ENCODE measurements at regions not wholly inside any gene's neighbourhood (a gene's known extent, or its start where the extent isn't known, plus 50 kb on each side); places are given as distances from the start of the nearest gene placed in this dataset.
"Not testable (repeated sequence)": the region's sequence is repeated elsewhere in the genome, so short reads cannot be mapped to it uniquely, and the experiment has no call there.

GRCh38 chr7:65233409-65234034, 140.1 kb upstream of the ZNF92 start:
- WGBS, 2 experiments, result 88 to 89% methylated on average over 2 of the region's 2 CpGs
- Histone ChIP-seq H3K36me3 (ENCODE audit: control insufficient read depth, insufficient read depth, low read length) (no peaks in the 10 kb centered on the region), H3K9me3 (ENCODE audit: control insufficient read depth, low read length) (no peaks in the 10 kb centered on the region), H3K4me1 (ENCODE audit: control insufficient read depth, insufficient read depth, low read length) (no peaks in the 10 kb centered on the region), H3K27me3 (ENCODE audit: control insufficient read depth, insufficient read depth, low read length, poor library complexity, severe bottlenecking) (peaks cover 2% of the 10 kb centered on the region), H3K4me3 (ENCODE audit: insufficient read depth, low read depth, low read length) (no peak overlapping the region), H3K27ac (ENCODE audit: insufficient read depth, low read depth, low read length, poor library complexity, severe bottlenecking) (no peak overlapping the region)

- no peaks in the 10 kb centered on the region for H3K9me3 ChIP-seq (ENCODE audit: control insufficient read depth, low read length)
- no peaks in the 10 kb centered on the region for H3K4me1 ChIP-seq (ENCODE audit: control insufficient read depth, insufficient read depth, low read length)
- H3K4me3 ChIP-seq (ENCODE audit: insufficient read depth, low read depth, low read length), result no peak overlapping the region
- no peaks in the 10 kb centered on the region for H3K27me3 ChIP-seq (ENCODE audit: control insufficient read depth, insufficient read depth, low read length, poor library complexity, severe bottlenecking)
- H3K27ac ChIP-seq (ENCODE audit: insufficient read depth, low read depth, low read length, poor library complexity, severe bottlenecking), result no peak overlapping the region
- no peaks in the 10 kb centered on the region for H3K36me3 ChIP-seq (ENCODE audit: control insufficient read depth, insufficient read depth, low read length)
- WGBS, 2 experiments, result 85 to 100% methylated on average over 1 of the region's 1 CpG
Measured at GRCh38 chr7:65230231-65230630, 143.4 kb upstream of the ZNF92 start.

- Histone ChIP-seq H3K9me3 (ENCODE audit: control insufficient read depth, low read length) (no peaks in the 10 kb centered on the region), H3K4me3 (ENCODE audit: insufficient read depth, low read depth, low read length) (no peak overlapping the region), H3K4me1 (ENCODE audit: control insufficient read depth, insufficient read depth, low read length) (no peaks in the 10 kb centered on the region), H3K36me3 (ENCODE audit: control insufficient read depth, insufficient read depth, low read length) (no peaks in the 10 kb centered on the region), H3K27ac (ENCODE audit: insufficient read depth, low read depth, low read length, poor library complexity, severe bottlenecking) (no peak overlapping the region), H3K27me3 (ENCODE audit: control insufficient read depth, insufficient read depth, low read length, poor library complexity, severe bottlenecking) (no peaks in the 10 kb centered on the region)
- 87 to 90% methylated on average over 5 to 6 of the region's 6 CpGs for WGBS, 2 experiments
Measured at GRCh38 chr7:65225422-65226006, 148.1 kb upstream of the ZNF92 start.

- 93% methylated on average over 3 to 4 of the region's 4 CpGs for WGBS, 2 experiments
- H3K4me3 ChIP-seq (ENCODE audit: insufficient read depth, low read depth, low read length), result no peak overlapping the region
- H3K27me3 ChIP-seq (ENCODE audit: control insufficient read depth, insufficient read depth, low read length, poor library complexity, severe bottlenecking), result no peaks in the 10 kb centered on the region
- no peaks in the 10 kb centered on the region for H3K9me3 ChIP-seq (ENCODE audit: control insufficient read depth, low read length)
- H3K27ac ChIP-seq (ENCODE audit: insufficient read depth, low read depth, low read length, poor library complexity, severe bottlenecking), result no peak overlapping the region
- no peaks in the 10 kb centered on the region for H3K4me1 ChIP-seq (ENCODE audit: control insufficient read depth, insufficient read depth, low read length)
- no peaks in the 10 kb centered on the region for H3K36me3 ChIP-seq (ENCODE audit: control insufficient read depth, insufficient read depth, low read length)
Measured at GRCh38 chr7:65222655-65223054, 151.0 kb upstream of the ZNF92 start.

GRCh38 chr7:65221683-65222082, 152.0 kb upstream of the ZNF92 start:
- no peaks in the 10 kb centered on the region for H3K27me3 ChIP-seq (ENCODE audit: control insufficient read depth, insufficient read depth, low read length, poor library complexity, severe bottlenecking)
- no peak overlapping the region for H3K4me3 ChIP-seq (ENCODE audit: insufficient read depth, low read depth, low read length)
- 87 to 95% methylated on average over 3 of the region's 3 CpGs for WGBS, 2 experiments
- no peaks in the 10 kb centered on the region for H3K4me1 ChIP-seq (ENCODE audit: control insufficient read depth, insufficient read depth, low read length)
- H3K36me3 ChIP-seq (ENCODE audit: control insufficient read depth, insufficient read depth, low read length), result no peaks in the 10 kb centered on the region
- no peaks in the 10 kb centered on the region for H3K9me3 ChIP-seq (ENCODE audit: control insufficient read depth, low read length)
- H3K27ac ChIP-seq (ENCODE audit: insufficient read depth, low read depth, low read length, poor library complexity, severe bottlenecking), result no peak overlapping the region

- no peaks in the 10 kb centered on the region for H3K36me3 ChIP-seq (ENCODE audit: control insufficient read depth, insufficient read depth, low read length)
- H3K27me3 ChIP-seq (ENCODE audit: control insufficient read depth, insufficient read depth, low read length, poor library complexity, severe bottlenecking), result no peaks in the 10 kb centered on the region
Measured at GRCh38 chr7:65219623-65220022, 154.0 kb upstream of the ZNF92 start.

GRCh38 chr7:65216469-65216868, 157.2 kb upstream of the ZNF92 start:
- no peak overlapping the region for H3K4me3 ChIP-seq (ENCODE audit: insufficient read depth, low read depth, low read length)
- WGBS, 2 experiments, result 22 to 23% methylated on average over 8 of the region's 8 CpGs
- H3K36me3 ChIP-seq (ENCODE audit: control insufficient read depth, insufficient read depth, low read length), result no peaks in the 10 kb centered on the region
- no peaks in the 10 kb centered on the region for H3K4me1 ChIP-seq (ENCODE audit: control insufficient read depth, insufficient read depth, low read length)
- no peaks in the 10 kb centered on the region for H3K27me3 ChIP-seq (ENCODE audit: control insufficient read depth, insufficient read depth, low read length, poor library complexity, severe bottlenecking)
- no peak overlapping the region for H3K27ac ChIP-seq (ENCODE audit: insufficient read depth, low read depth, low read length, poor library complexity, severe bottlenecking)
- H3K9me3 ChIP-seq (ENCODE audit: control insufficient read depth, low read length), result no peaks in the 10 kb centered on the region

More at GRCh38 chr7:65219623-65220022, 154.0 kb upstream of the ZNF92 start:
- no peaks in the 10 kb centered on the region for H3K9me3 ChIP-seq (ENCODE audit: control insufficient read depth, low read length)
- no peak overlapping the region for H3K27ac ChIP-seq (ENCODE audit: insufficient read depth, low read depth, low read length, poor library complexity, severe bottlenecking)
- no peak overlapping the region for H3K4me3 ChIP-seq (ENCODE audit: insufficient read depth, low read depth, low read length)
- H3K4me1 ChIP-seq (ENCODE audit: control insufficient read depth, insufficient read depth, low read length), result no peaks in the 10 kb centered on the region

- WGBS, 2 experiments, result 100% methylated on average over 1 of the region's 1 CpG
- not testable (repeated sequence) for H3K9me3 ChIP-seq (ENCODE audit: control insufficient read depth, low read length); H3K4me1 ChIP-seq (ENCODE audit: control insufficient read depth, insufficient read depth, low read length); H3K27ac ChIP-seq (ENCODE audit: insufficient read depth, low read depth, low read length, poor library complexity, severe bottlenecking); H3K4me3 ChIP-seq (ENCODE audit: insufficient read depth, low read depth, low read length); H3K27me3 ChIP-seq (ENCODE audit: control insufficient read depth, insufficient read depth, low read length, poor library complexity, severe bottlenecking); H3K36me3 ChIP-seq (ENCODE audit: control insufficient read depth, insufficient read depth, low read length)
Measured at GRCh38 chr7:65213260-65213659, 160.4 kb upstream of the ZNF92 start.

- not testable (repeated sequence) for H3K27ac ChIP-seq (ENCODE audit: insufficient read depth, low read depth, low read length, poor library complexity, severe bottlenecking); H3K27me3 ChIP-seq (ENCODE audit: control insufficient read depth, insufficient read depth, low read length, poor library complexity, severe bottlenecking); H3K4me3 ChIP-seq (ENCODE audit: insufficient read depth, low read depth, low read length); H3K36me3 ChIP-seq (ENCODE audit: control insufficient read depth, insufficient read depth, low read length); H3K9me3 ChIP-seq (ENCODE audit: control insufficient read depth, low read length); H3K4me1 ChIP-seq (ENCODE audit: control insufficient read depth, insufficient read depth, low read length)
- no CpG with 5 or more reads among the region's 1 CpG for WGBS, 2 experiments
Measured at GRCh38 chr7:65199221-65199620, 174.4 kb upstream of the ZNF92 start.

GRCh38 chr7:65193334-65194058, 180.2 kb upstream of the ZNF92 start:
- not testable (repeated sequence) for H3K9me3 ChIP-seq (ENCODE audit: control insufficient read depth, low read length)
- 93 to 94% methylated on average over 2 to 3 of the region's 8 CpGs for WGBS, 2 experiments

More at GRCh38 chr7:65193334-65194058, 180.2 kb upstream of the ZNF92 start:
- not testable (repeated sequence) for H3K4me1 ChIP-seq (ENCODE audit: control insufficient read depth, insufficient read depth, low read length); H3K27me3 ChIP-seq (ENCODE audit: control insufficient read depth, insufficient read depth, low read length, poor library complexity, severe bottlenecking); H3K4me3 ChIP-seq (ENCODE audit: insufficient read depth, low read depth, low read length); H3K36me3 ChIP-seq (ENCODE audit: control insufficient read depth, insufficient read depth, low read length); H3K27ac ChIP-seq (ENCODE audit: insufficient read depth, low read depth, low read length, poor library complexity, severe bottlenecking)
